ENCODE measurements at regions not wholly inside any gene's neighbourhood (a gene's known extent, or its start where the extent isn't known, plus 50 kb on each side); places are given as distances from the start of the nearest gene placed in this dataset.

- no peak for DNase-seq
Observed at GRCh38 chr4:99712099-99712498, 54.5 kb upstream of the C4orf54 start.

GRCh38 chr4:99711657-99712056 is 54.0 kb upstream of the C4orf54 start:
- no peak for DNase-seq

GRCh38 chr4:99710681-99711345 is 53.2 kb upstream of the C4orf54 start:
- no peak for DNase-seq

- DNase-seq, result no peak
Observed at GRCh38 chr4:99710020-99710419, 52.4 kb upstream of the C4orf54 start.

GRCh38 chr4:99708551-99708950 is 50.9 kb upstream of the C4orf54 start:
- DNase-seq, result no peak

Measured in NCI-H146 (cell line).